ENCODE measurements at regions not wholly inside any gene's neighbourhood (a gene's known extent, or its start where the extent isn't known, plus 50 kb on each side); places are given as distances from the start of the nearest gene placed in this dataset.
A peak's percentile ranks its signal among the peaks of the same experiment; 100 is the strongest.
"Not testable (repeated sequence)": the region's sequence is repeated elsewhere in the genome, so short reads cannot be mapped to it uniquely, and the experiment has no call there.

DNA sequence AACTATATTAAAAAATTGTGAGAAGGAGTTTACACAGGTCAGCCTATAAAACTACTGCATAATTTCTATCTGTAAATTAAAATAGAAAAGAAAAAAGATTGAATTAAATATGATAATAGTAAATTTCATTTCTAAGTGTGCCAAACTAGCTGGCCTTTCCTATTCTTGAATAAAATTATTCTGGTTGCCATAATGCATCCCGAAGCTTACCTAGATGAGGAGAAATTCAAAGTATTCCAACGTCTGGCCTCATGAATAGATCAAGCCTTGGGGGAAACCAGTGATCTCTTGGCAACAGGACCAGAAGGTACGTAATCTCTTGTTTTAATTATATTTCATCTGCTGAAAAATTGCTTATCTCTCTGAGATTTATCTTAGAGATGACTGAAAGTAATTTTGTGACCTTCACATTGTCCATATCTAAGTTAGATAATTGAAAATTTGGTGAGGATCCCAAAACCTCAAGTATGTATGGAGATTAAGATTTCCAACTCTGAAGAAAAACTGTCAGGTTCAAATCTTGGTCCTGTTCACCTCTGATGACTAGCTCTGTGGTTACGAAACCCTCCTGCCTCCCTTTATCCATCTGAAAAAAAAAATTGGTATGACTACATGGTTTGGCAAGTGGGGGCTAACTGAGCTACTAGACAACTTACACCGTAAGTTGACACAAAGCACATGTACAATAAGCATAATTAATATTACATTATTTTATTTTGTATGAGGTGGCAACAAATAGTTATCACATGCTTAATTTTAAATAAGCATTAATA, 891.4 kb upstream of the ADAMTS5 start:
- not testable (repeated sequence) for H3K4me3 ChIP-seq; H3K4me1 ChIP-seq (ENCODE audit: low read depth); H3K9me3 ChIP-seq (ENCODE audit: low read depth); H3K27me3 ChIP-seq; H3K36me3 ChIP-seq; H3K27ac ChIP-seq
- peak in 1 of 2 donors; percentile 84 for DNase-seq (ENCODE audit: low read depth in 1 of 2, low spot score in 1 of 2)

DNA sequence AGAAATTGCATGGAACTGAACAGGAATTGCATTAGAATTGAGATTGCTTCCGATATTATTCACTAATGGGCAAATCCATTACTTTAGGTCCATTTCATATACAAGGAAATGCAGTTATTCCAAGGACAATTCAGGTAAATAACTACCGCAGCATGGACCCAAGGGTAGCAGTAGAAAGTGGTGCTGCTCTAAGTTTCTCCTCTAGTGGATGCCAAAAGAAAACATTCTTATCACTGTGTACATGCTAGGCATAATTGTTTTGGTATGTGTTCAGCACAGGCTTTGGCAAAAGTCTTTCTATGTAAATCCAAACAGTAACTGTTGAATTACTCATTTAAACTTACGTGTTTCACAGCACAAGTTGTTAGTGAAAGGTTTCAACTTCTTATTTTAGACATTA, 890.1 kb upstream of the ADAMTS5 start:
- H3K9me3 ChIP-seq (ENCODE audit: low read depth); H3K4me1 ChIP-seq (ENCODE audit: low read depth); H3K4me3 ChIP-seq; H3K27ac ChIP-seq; H3K36me3 ChIP-seq; H3K27me3 ChIP-seq: not testable (repeated sequence)
- DNase-seq (ENCODE audit: low read depth in 1 of 2, low spot score in 1 of 2): peak in 1 of 2 donors; percentile 59

DNA sequence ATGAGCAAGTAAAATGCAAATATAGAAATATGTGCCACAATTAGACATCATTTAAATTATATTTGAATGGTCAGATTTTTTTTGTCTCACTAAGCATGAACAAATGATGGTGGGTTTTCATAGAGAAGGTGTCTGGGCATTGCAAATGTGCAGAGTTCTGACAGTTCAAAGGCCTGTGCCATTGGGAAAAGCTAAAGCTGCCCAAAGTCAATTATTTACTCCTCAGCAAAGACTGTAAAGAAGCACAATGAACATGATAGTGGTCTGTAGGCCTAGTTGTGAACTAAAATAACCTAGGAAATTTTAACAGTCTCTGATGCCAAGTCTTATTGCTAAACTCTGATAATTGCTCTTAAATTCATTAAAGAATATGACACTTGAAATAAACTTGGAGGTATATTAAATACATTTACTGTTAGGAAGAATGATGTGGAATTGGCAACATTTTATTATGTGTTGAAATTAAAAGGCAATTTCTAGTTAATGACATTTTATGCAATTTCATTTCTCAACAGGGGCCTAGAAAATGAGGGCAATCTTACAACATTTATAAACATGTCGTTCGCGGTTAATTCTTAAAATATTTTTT, 874.3 kb upstream of the ADAMTS5 start:
- TF ChIP-seq, protein P1, sequence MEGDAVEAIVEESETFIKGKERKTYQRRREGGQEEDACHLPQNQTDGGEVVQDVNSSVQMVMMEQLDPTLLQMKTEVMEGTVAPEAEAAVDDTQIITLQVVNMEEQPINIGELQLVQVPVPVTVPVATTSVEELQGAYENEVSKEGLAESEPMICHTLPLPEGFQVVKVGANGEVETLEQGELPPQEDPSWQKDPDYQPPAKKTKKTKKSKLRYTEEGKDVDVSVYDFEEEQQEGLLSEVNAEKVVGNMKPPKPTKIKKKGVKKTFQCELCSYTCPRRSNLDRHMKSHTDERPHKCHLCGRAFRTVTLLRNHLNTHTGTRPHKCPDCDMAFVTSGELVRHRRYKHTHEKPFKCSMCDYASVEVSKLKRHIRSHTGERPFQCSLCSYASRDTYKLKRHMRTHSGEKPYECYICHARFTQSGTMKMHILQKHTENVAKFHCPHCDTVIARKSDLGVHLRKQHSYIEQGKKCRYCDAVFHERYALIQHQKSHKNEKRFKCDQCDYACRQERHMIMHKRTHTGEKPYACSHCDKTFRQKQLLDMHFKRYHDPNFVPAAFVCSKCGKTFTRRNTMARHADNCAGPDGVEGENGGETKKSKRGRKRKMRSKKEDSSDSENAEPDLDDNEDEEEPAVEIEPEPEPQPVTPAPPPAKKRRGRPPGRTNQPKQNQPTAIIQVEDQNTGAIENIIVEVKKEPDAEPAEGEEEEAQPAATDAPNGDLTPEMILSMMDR (IDR thresholded peaks at IDR 0.05; ENCODE audit: low read depth, low read length): no peak
- Histone ChIP-seq H3K36me3 (no peaks in the 10 kb centered on the region), H3K27ac (no peak overlapping the region), H3K4me3 (no peak overlapping the region), H3K4me1 (ENCODE audit: low read depth) (no peaks in the 10 kb centered on the region), H3K9me3 (ENCODE audit: low read depth) (no peaks in the 10 kb centered on the region), H3K27me3 (no peaks in the 10 kb centered on the region)
- no peak for DNase-seq (ENCODE audit: low read depth in 1 of 2, low spot score in 1 of 2)

DNA sequence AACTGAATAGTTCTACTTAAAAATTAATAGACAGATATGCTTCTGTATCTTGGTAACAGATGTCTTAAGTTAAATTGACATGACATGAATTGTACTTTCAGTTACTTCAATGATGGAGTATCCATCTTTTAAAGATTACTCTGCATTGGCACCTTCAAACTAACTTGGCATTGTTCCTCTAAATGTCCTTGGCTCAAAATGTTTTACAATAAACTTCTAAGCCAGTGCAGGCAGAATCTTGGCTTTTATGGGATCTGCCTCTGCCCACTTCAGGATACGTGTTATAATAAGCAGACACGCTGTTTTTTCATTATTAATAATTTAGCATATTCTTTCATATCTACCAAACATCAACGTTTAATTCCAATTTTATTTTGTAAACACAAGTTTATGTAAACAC, 873.4 kb upstream of the ADAMTS5 start:
- DNase-seq (ENCODE audit: low read depth in 1 of 2, low spot score in 1 of 2): no peak
- no peaks in the 10 kb centered on the region for H3K27me3 ChIP-seq
- no peak overlapping the region for H3K27ac ChIP-seq
- no peaks in the 10 kb centered on the region for H3K4me1 ChIP-seq (ENCODE audit: low read depth)
- no peaks in the 10 kb centered on the region for H3K9me3 ChIP-seq (ENCODE audit: low read depth)
- TF ChIP-seq, protein P1 (IDR thresholded peaks at IDR 0.05; ENCODE audit: low read depth, low read length): no peak
- H3K4me3 ChIP-seq: no peak overlapping the region
- no peaks in the 10 kb centered on the region for H3K36me3 ChIP-seq

DNA sequence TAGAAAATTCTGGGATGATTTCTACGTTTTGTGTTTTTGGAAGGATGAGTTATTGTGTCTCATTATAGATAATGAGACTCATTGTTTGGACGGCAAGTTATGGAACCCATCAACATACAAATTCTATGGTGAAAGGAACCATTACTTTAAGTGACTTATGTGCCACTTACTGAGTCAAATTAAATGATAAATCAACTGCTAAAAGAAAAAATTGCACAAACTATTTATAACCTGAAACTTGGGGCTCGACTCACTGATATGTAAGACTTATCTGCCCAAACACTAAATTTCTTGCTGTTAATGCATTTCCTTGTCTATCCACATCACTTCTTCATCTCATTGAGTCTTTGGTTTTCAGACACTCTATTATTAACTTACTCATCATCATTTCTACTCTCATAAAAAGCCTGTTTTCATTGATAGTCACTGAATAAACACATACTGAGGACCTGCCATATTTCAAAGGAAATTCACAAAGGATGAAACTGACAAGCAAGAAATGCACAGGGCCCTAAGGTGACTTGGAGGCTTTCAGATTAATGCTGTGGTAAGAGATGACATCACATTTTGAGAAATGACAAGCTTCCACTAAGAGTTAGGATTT, 872.7 kb upstream of the ADAMTS5 start:
- no peaks in the 10 kb centered on the region for H3K27me3 ChIP-seq
- TF ChIP-seq, protein P1 (IDR thresholded peaks at IDR 0.05; ENCODE audit: low read depth, low read length): no peak
- no peaks in the 10 kb centered on the region for H3K36me3 ChIP-seq
- no peak overlapping the region for H3K4me3 ChIP-seq
- H3K9me3 ChIP-seq (ENCODE audit: low read depth): no peaks in the 10 kb centered on the region
- no peaks in the 10 kb centered on the region for H3K4me1 ChIP-seq (ENCODE audit: low read depth)
- no peak overlapping the region for H3K27ac ChIP-seq
- DNase-seq (ENCODE audit: low read depth in 1 of 2, low spot score in 1 of 2): no peak

DNA sequence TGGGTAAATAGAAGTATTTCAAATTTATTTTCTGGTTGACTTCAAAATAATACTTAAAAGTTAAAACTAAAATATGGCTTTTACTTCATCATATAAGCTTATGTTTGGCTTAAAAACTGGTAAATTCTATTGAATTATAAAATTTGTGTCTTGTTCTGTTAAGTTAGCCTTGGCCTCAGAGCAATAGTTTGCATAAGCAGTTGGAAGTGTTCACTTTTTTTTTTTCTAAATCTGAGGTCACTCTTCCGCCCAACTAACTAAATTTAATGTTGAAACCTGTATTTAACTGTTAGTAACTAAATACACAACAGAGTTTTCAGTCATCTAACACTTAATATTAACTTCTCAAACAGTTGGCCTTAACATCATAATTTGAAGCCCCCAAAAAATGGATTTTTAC, 871.7 kb upstream of the ADAMTS5 start:
- Histone ChIP-seq H3K36me3 (no peaks in the 10 kb centered on the region), H3K4me1 (ENCODE audit: low read depth) (no peaks in the 10 kb centered on the region), H3K27ac (no peak overlapping the region), H3K27me3 (no peaks in the 10 kb centered on the region), H3K4me3 (no peak overlapping the region), H3K9me3 (ENCODE audit: low read depth) (no peaks in the 10 kb centered on the region)
- no peak for DNase-seq (ENCODE audit: low read depth in 1 of 2, low spot score in 1 of 2)
- TF ChIP-seq, protein P1 (IDR thresholded peaks at IDR 0.05; ENCODE audit: low read depth, low read length): no peak
